ENCODE measurements at regions not wholly inside any gene's neighbourhood (a gene's known extent, or its start where the extent isn't known, plus 50 kb on each side); places are given as distances from the start of the nearest gene placed in this dataset.
"Not testable (repeated sequence)": the region's sequence is repeated elsewhere in the genome, so short reads cannot be mapped to it uniquely, and the experiment has no call there.

DNA sequence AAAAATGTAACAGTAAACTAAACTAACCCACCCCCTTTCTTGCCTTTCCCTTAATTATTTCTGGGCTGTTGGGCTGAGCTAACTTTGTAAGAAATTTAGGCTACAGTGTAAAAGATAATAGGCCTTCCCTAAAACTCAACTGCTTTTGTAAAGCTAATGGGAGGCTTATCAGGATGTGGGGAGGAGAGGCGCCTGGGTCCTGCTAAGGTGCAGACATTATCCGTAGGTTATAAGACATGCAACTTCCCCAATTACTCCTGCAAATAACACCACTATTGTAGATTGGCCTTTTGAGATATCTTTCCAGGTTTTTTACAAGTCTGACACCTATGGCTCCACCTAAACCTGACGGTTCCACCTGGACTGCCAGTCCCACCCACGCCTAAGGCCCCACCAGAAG is 88.3 kb downstream of the NPAP1 start:
- H3K4me3 ChIP-seq (ENCODE audit: low read depth in 1 of 5, low read length in 5 of 5): no peak overlapping the region
- no peaks in the 10 kb centered on the region for H3K4me1 ChIP-seq (ENCODE audit: control insufficient read depth in 5 of 5, insufficient read depth in 5 of 5, low read length in 5 of 5)
- H3K9me3 ChIP-seq (ENCODE audit: control insufficient read depth in 5 of 5, low read length in 5 of 5): peaks cover 0 to 4% (median 0%) of the 10 kb centered on the region in 5 donors
- no peak overlapping the region for H3K9ac ChIP-seq (ENCODE audit: low read length in 5 of 5)
- H3K36me3 ChIP-seq (ENCODE audit: control insufficient read depth in 5 of 5, insufficient read depth in 5 of 5, low read length in 5 of 5): no peaks in the 10 kb centered on the region
- no peaks in the 10 kb centered on the region for H3K27me3 ChIP-seq (ENCODE audit: control insufficient read depth in 5 of 5, insufficient read depth in 4 of 5, low read length in 5 of 5)
- no peak overlapping the region for H3K27ac ChIP-seq (ENCODE audit: low read depth, low read length)

DNA sequence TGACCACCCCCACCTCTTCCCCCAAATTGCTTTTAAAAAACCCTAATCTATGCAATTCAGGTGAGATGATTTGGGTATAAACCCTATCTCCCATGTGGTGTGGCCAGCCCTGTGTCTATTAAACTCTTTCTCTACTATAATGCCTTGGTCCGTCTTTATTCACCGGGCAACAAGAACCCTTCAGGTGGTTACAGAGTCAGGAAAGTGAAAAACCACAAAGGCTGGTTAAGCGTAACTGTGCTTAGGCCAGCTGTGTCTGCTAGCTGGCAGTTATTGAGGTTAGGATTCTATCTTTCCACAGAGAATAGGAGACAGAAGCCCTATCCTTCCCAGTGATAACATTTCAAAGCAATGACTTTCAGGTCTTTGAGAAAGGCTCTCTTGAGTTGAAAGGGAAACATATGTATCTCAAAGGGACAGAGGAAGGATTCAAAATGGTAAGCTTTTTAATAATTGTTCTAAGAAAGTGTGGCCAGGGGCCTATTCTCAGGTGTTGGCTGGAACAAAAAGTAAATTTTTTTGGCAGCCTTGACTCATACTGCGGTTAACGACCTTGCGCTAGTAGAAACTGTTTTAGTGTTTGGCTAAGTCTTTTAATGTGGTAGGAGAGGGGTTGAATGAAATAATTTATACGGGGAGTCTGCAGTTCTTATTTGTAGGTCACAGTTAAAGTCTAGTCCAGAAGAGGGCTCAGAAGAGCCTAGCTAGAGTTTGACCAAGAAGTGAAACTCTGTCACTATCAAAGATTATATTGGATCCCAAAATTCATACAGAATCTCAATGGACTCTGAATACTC is 89.0 kb downstream of the NPAP1 start:
- H3K36me3 ChIP-seq (ENCODE audit: control insufficient read depth in 5 of 5, insufficient read depth in 5 of 5, low read length in 5 of 5): no peaks in the 10 kb centered on the region
- peaks cover 0 to 4% (median 0%) of the 10 kb centered on the region in 5 donors for H3K9me3 ChIP-seq (ENCODE audit: control insufficient read depth in 5 of 5, low read length in 5 of 5)
- no peak overlapping the region for H3K4me3 ChIP-seq (ENCODE audit: low read depth in 1 of 5, low read length in 5 of 5)
- no peaks in the 10 kb centered on the region for H3K27me3 ChIP-seq (ENCODE audit: control insufficient read depth in 5 of 5, insufficient read depth in 4 of 5, low read length in 5 of 5)
- no peak overlapping the region for H3K9ac ChIP-seq (ENCODE audit: low read length in 5 of 5)
- H3K4me1 ChIP-seq (ENCODE audit: control insufficient read depth in 5 of 5, insufficient read depth in 5 of 5, low read length in 5 of 5): no peaks in the 10 kb centered on the region
- H3K27ac ChIP-seq (ENCODE audit: low read depth, low read length): no peak overlapping the region

DNA sequence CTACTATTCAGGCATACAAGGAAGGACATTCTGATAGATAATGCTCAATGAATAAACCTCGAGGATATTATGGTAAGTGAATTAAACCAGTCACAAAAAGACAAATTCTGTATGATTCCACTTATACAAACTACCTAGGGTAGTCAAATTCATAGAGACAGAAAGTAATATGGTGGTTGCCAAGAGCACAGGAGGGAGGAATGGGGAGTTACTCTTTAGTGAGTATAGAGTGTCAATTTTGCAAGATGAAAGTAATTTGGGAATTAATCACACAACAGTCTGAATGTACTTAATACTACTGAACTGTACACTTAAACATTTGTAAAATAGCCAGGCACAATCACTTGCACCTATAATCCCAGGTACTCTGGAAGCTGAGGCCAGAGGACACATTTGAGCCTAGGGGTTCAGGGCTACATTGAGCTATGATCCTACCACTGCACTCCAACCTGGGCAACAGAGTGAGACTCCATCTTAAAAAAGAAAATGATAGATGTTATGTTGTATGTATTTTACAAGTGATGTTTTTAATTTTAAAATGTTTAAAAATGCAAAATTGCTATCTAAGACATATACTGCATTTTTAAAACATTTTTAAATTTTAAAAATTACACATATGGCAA is 91.0 kb downstream of the NPAP1 start:
- Histone ChIP-seq H3K9me3 (ENCODE audit: control insufficient read depth in 5 of 5, low read length in 5 of 5) (peaks cover 0 to 4% (median 0%) of the 10 kb centered on the region in 5 donors), H3K9ac (ENCODE audit: low read length in 5 of 5) (no peak overlapping the region), H3K36me3 (ENCODE audit: control insufficient read depth in 5 of 5, insufficient read depth in 5 of 5, low read length in 5 of 5) (no peaks in the 10 kb centered on the region), H3K27ac (ENCODE audit: low read depth, low read length) (no peak overlapping the region), H3K4me1 (ENCODE audit: control insufficient read depth in 5 of 5, insufficient read depth in 5 of 5, low read length in 5 of 5) (no peaks in the 10 kb centered on the region), H3K27me3 (ENCODE audit: control insufficient read depth in 5 of 5, insufficient read depth in 4 of 5, low read length in 5 of 5) (no peaks in the 10 kb centered on the region), H3K4me3 (ENCODE audit: low read depth in 1 of 5, low read length in 5 of 5) (no peak overlapping the region)

DNA sequence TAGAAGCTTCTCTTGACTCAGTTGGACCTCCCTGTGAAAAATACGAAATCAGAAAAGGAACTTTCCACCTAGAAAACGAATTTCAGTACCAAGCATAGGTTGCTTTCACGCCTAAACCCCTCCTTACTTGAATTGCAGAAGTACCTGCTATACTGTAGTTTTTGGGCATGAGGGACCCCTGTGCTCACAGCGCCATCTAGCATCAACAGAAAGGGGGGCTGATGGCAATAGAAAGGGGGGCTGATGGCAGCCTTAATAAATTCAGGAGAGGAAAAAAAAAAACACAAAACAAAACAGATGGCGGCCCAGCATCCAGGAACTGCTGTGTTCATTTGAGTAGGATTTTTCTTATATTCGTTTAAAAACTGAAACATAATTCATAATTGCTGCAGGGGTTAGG is 96.7 kb downstream of the NPAP1 start:
- peak overlapping the region; percentile 68 to 84 (median 71) for H3K4me3 ChIP-seq (ENCODE audit: low read depth in 1 of 5, low read length in 5 of 5)
- no peaks in the 10 kb centered on the region for H3K36me3 ChIP-seq (ENCODE audit: control insufficient read depth in 5 of 5, insufficient read depth in 5 of 5, low read length in 5 of 5)
- no peaks in the 10 kb centered on the region for H3K27me3 ChIP-seq (ENCODE audit: control insufficient read depth in 5 of 5, insufficient read depth in 4 of 5, low read length in 5 of 5)
- peaks cover 3 to 24% (median 16%) of the 10 kb centered on the region in 5 donors for H3K9me3 ChIP-seq (ENCODE audit: control insufficient read depth in 5 of 5, low read length in 5 of 5)
- no peak overlapping the region for H3K27ac ChIP-seq (ENCODE audit: low read depth, low read length)
- H3K4me1 ChIP-seq (ENCODE audit: control insufficient read depth in 5 of 5, insufficient read depth in 5 of 5, low read length in 5 of 5): peaks cover 0 to 8% (median 3%) of the 10 kb centered on the region in 5 donors
- no peak overlapping the region for H3K9ac ChIP-seq (ENCODE audit: low read length in 5 of 5)

DNA sequence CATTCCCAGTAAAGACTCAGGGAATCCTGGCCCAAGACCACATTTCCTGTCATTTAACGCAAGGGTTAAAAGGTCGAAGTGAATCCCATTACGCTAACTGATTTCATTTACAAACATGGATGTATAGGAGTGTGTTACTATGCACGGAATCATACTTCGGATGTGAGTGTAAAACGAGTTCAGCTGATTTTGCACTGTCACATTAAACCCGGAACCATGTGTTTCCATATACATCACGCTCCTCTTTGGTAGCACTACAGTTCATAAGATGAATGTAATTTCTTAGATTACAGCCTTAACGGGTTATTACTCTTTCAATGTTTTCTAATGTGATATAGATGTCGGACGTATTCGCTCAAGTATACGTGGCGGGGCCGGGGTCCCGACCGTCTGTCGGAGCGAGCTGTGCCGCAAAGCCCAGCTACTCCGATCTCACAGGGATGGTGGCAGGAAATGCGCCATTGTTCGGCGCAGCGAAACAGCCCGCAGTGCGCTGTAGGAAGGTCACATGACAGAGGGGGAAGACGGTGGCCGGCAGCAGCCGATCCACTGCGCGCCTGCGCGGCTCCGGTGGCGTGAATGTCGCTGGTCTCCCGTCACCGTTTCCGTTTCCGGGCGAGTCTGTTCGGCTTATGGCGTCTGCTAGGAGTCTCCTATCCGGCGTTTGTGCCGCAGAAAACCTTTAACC is 97.3 kb downstream of the NPAP1 start:
- Histone ChIP-seq H3K4me1 (ENCODE audit: control insufficient read depth in 5 of 5, insufficient read depth in 5 of 5, low read length in 5 of 5) (peaks cover 0 to 8% (median 3%) of the 10 kb centered on the region in 5 donors), H3K9ac (ENCODE audit: low read length in 5 of 5) (no peak overlapping the region), H3K9me3 (ENCODE audit: control insufficient read depth in 5 of 5, low read length in 5 of 5) (peaks cover 3 to 26% (median 16%) of the 10 kb centered on the region in 5 donors), H3K36me3 (ENCODE audit: control insufficient read depth in 5 of 5, insufficient read depth in 5 of 5, low read length in 5 of 5) (no peaks in the 10 kb centered on the region), H3K4me3 (ENCODE audit: low read depth in 1 of 5, low read length in 5 of 5) (peak overlapping the region; percentile 68 to 84 (median 72)), H3K27ac (ENCODE audit: low read depth, low read length) (no peak overlapping the region), H3K27me3 (ENCODE audit: control insufficient read depth in 5 of 5, insufficient read depth in 4 of 5, low read length in 5 of 5) (no peaks in the 10 kb centered on the region)

DNA sequence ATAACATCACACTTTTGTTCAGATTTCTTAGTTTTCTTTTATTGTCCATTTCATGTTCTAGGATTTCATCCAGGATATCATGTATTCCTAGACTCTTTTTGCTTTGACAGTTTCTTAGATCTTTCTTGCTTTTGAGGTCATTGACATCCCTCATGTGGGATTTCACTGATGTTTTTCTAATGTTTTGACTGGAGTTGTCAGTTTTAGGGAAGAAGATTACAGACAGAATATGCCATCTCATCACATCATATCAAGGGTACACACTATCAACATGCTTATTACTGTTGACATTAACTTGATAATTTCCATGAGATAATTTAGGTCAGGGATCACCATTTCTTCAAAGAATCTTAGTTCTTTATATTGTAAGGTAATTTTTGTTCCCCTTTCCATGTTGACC is 101.7 kb downstream of the NPAP1 start:
- H3K27me3 ChIP-seq (ENCODE audit: control insufficient read depth in 5 of 5, insufficient read depth in 4 of 5, low read length in 5 of 5): no peaks in the 10 kb centered on the region
- H3K4me1 ChIP-seq (ENCODE audit: control insufficient read depth in 5 of 5, insufficient read depth in 5 of 5, low read length in 5 of 5): peaks cover 0 to 8% (median 3%) of the 10 kb centered on the region in 5 donors
- no peak overlapping the region for H3K27ac ChIP-seq (ENCODE audit: low read depth, low read length)
- H3K4me3 ChIP-seq (ENCODE audit: low read depth in 1 of 5, low read length in 5 of 5): no peak overlapping the region
- H3K36me3 ChIP-seq (ENCODE audit: control insufficient read depth in 5 of 5, insufficient read depth in 5 of 5, low read length in 5 of 5): no peaks in the 10 kb centered on the region
- no peak overlapping the region for H3K9ac ChIP-seq (ENCODE audit: low read length in 5 of 5)
- peaks cover 3 to 28% (median 15%) of the 10 kb centered on the region in 5 donors for H3K9me3 ChIP-seq (ENCODE audit: control insufficient read depth in 5 of 5, low read length in 5 of 5)

DNA sequence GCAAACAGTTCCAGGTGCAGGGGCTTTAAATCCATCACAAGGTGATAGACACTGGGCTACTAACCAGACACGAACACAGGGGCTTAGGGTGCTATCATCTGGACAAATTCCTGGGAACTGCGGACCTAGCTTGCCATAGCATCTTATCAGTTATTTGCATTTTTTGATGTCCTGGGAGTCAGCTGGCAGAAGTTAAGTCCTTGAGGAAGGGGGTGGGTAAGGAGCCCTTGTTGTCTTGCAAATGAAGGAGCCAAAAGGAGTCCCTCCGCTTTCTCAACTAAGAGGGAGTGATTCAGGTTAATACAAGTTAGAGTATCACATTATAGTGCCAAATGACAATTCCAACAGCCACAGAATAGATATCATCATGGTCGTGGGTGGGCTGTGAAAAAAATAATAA is 108.9 kb downstream of the NPAP1 start:
- Histone ChIP-seq H3K36me3 (ENCODE audit: control insufficient read depth in 5 of 5, insufficient read depth in 5 of 5, low read length in 5 of 5) (no peaks in the 10 kb centered on the region), H3K9ac (ENCODE audit: low read length in 5 of 5) (no peak overlapping the region), H3K9me3 (ENCODE audit: control insufficient read depth in 5 of 5, low read length in 5 of 5) (peaks cover 0 to 7% (median 5%) of the 10 kb centered on the region in 5 donors), H3K27me3 (ENCODE audit: control insufficient read depth in 5 of 5, insufficient read depth in 4 of 5, low read length in 5 of 5) (no peaks in the 10 kb centered on the region), H3K27ac (ENCODE audit: low read depth, low read length) (no peak overlapping the region), H3K4me1 (ENCODE audit: control insufficient read depth in 5 of 5, insufficient read depth in 5 of 5, low read length in 5 of 5) (no peaks in the 10 kb centered on the region), H3K4me3 (ENCODE audit: low read depth in 1 of 5, low read length in 5 of 5) (no peak overlapping the region)

DNA sequence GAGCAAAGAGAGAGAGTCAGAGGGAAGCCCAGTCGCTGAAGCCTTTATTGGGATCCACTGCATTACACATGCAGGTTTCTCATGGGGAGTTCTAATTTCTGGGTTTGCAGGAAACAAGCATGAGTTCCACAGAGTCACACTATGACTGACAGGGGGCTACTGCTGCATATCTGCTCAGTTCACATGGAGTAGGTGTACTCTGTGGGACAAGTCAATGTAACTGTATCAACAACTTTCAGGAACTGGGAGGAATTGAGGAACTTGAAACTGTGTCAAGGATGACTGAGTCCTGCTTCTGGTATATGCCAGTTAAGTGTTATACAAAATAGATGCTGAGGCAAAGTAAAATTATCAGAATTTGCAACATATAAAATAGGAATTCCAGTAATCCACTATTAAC is 110.8 kb downstream of the NPAP1 start:
- no peaks in the 10 kb centered on the region for H3K4me1 ChIP-seq (ENCODE audit: control insufficient read depth in 5 of 5, insufficient read depth in 5 of 5, low read length in 5 of 5)
- H3K4me3 ChIP-seq (ENCODE audit: low read depth in 1 of 5, low read length in 5 of 5): no peak overlapping the region
- no peak overlapping the region for H3K9ac ChIP-seq (ENCODE audit: low read length in 5 of 5)
- H3K27ac ChIP-seq (ENCODE audit: low read depth, low read length): no peak overlapping the region
- H3K36me3 ChIP-seq (ENCODE audit: control insufficient read depth in 5 of 5, insufficient read depth in 5 of 5, low read length in 5 of 5): no peaks in the 10 kb centered on the region
- no peaks in the 10 kb centered on the region for H3K27me3 ChIP-seq (ENCODE audit: control insufficient read depth in 5 of 5, insufficient read depth in 4 of 5, low read length in 5 of 5)
- H3K9me3 ChIP-seq (ENCODE audit: control insufficient read depth in 5 of 5, low read length in 5 of 5): peaks cover 0 to 6% (median 5%) of the 10 kb centered on the region in 5 donors

DNA sequence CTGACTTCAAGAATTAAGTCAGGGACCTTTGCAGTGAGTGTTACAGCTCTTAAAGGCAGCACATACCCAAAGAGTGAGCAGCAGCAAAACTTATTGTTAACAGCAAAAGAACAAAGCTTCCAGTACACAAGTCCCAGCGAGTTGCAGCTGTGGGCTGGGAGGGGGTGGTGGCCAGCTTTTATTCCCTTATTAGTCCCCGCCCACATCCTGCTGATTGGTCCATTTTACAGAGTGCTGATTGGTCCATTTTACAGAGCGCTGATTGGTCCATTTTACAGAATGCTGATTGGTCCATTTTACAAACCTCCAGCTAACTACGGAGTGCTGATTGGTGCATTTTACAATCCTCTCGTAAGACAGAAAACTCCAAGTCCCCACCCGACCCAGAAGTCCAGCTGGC is 127.0 kb downstream of the NPAP1 start:
- H3K4me3 ChIP-seq (ENCODE audit: low read depth in 1 of 5, low read length in 5 of 5); H3K27me3 ChIP-seq (ENCODE audit: control insufficient read depth in 5 of 5, insufficient read depth in 4 of 5, low read length in 5 of 5); H3K27ac ChIP-seq (ENCODE audit: low read depth, low read length); H3K4me1 ChIP-seq (ENCODE audit: control insufficient read depth in 5 of 5, insufficient read depth in 5 of 5, low read length in 5 of 5); H3K36me3 ChIP-seq (ENCODE audit: control insufficient read depth in 5 of 5, insufficient read depth in 5 of 5, low read length in 5 of 5); H3K9ac ChIP-seq (ENCODE audit: low read length in 5 of 5): not testable (repeated sequence)
- peaks cover 0 to 22% (median 3%) of the 10 kb centered on the region in 5 donors for H3K9me3 ChIP-seq (ENCODE audit: control insufficient read depth in 5 of 5, low read length in 5 of 5)

DNA sequence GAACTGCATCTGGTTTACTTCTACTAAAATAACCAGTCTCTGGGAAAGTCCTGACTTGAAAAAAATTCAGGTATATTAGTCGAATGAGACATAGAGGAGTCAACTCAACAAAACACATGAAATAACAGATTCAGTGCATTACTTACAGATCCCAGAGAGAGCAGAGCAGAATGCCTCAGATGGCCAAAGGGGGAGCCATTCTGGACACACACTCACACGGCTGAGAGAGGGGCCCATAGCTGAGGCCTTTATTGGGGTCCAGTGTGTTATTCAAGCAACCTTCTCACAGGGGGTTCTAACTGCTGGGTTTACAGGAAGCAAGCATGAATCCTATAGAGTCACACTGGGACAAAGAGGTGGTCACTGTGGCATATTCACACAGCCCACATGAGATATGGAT is 135.1 kb upstream of the SNRPN start:
- Histone ChIP-seq H3K36me3 (ENCODE audit: control insufficient read depth in 5 of 5, insufficient read depth in 5 of 5, low read length in 5 of 5) (no peaks in the 10 kb centered on the region), H3K9me3 (ENCODE audit: control insufficient read depth in 5 of 5, low read length in 5 of 5) (peaks cover 0 to 14% (median 7%) of the 10 kb centered on the region in 5 donors), H3K4me3 (ENCODE audit: low read depth in 1 of 5, low read length in 5 of 5) (no peak overlapping the region), H3K4me1 (ENCODE audit: control insufficient read depth in 5 of 5, insufficient read depth in 5 of 5, low read length in 5 of 5) (no peaks in the 10 kb centered on the region), H3K27ac (ENCODE audit: low read depth, low read length) (no peak overlapping the region), H3K9ac (ENCODE audit: low read length in 5 of 5) (no peak overlapping the region), H3K27me3 (ENCODE audit: control insufficient read depth in 5 of 5, insufficient read depth in 4 of 5, low read length in 5 of 5) (no peaks in the 10 kb centered on the region)

All from subcutaneous abdominal adipose tissue (tissue), 5 donors.